ENCODE measurements at regions not wholly inside any gene's neighbourhood (a gene's known extent, or its start where the extent isn't known, plus 50 kb on each side); places are given as distances from the start of the nearest gene placed in this dataset.

GRCh38 chr9:32877103-32877502 lies 93.8 kb downstream of the TMEM215 start:
- Histone ChIP-seq H3K4me1 (ENCODE audit: control insufficient read depth, low read depth, low read length) (peaks cover 2% of the 10 kb centered on the region), H3K18ac (ENCODE audit: low read length) (no peak overlapping the region), H3K9ac (ENCODE audit: low read length) (no peak overlapping the region), H3K79me2 (ENCODE audit: control insufficient read depth, insufficient read depth, low read length) (no peaks in the 10 kb centered on the region), H3K23ac (ENCODE audit: low read length) (no peak overlapping the region), H2BK5ac (ENCODE audit: low read length) (no peak overlapping the region), H3K27ac (ENCODE audit: low read depth, low read length) (no peak overlapping the region), H3K36me3 (ENCODE audit: control insufficient read depth, insufficient read depth, low read length) (no peaks in the 10 kb centered on the region), H3K79me1 (ENCODE audit: low read length) (no peaks in the 10 kb centered on the region), H3K56ac (ENCODE audit: low read length) (no peak overlapping the region), H2BK15ac (replicated peaks; ENCODE audit: low read depth) (no peak overlapping the region), H4K5ac (ENCODE audit: low read length) (no peak overlapping the region), H3K4me3 (ENCODE audit: low read length) (no peak overlapping the region), H2AK5ac (ENCODE audit: low read length) (no peak overlapping the region), H2BK120ac (ENCODE audit: low read depth, low read length) (no peak overlapping the region), H3K4ac (ENCODE audit: low read depth, low read length) (no peak overlapping the region), H3K4me2 (ENCODE audit: low read length) (no peak overlapping the region), H4K8ac (ENCODE audit: low read depth, low read length) (no peak overlapping the region), H3K27me3 (ENCODE audit: insufficient read depth, low read length, poor library complexity) (no peaks in the 10 kb centered on the region)
- no peak for DNase-seq
- no CpG with 5 or more reads among the region's 3 CpGs for WGBS (ENCODE audit: extremely low coverage, insufficient coverage, low lambda C conversion rate)

DNA sequence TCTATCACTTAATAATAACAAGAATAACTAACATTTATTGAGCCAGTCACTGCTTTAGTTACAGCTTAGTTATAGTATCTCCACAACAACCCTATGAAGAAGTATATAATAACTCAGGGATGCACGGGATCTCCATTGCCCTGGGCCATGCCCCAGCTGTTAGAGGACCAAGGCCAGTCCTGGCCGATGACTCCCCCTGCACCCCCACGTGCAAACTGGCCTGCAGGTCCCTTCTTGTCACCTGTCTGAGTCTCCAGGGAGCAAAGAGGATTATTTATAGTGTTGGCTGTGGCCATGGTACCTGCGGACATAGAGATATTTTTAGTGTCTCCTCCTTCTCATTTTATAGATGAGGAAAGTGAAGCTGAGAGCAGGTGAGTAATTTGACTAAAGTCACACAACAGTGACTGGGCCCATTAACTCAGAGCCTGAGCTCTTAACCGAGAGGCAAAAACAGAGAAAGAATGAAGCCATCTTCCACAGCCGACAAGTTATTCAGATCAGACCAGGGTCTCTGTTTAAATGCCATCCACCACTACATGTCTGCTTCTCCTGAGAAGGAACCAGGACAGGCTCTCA lies 94.4 kb downstream of the TMEM215 start:
- Histone ChIP-seq H2BK5ac (ENCODE audit: low read length) (no peak overlapping the region), H2BK120ac (ENCODE audit: low read depth, low read length) (no peak overlapping the region), H2BK15ac (replicated peaks; ENCODE audit: low read depth) (no peak overlapping the region), H3K4me2 (ENCODE audit: low read length) (no peak overlapping the region), H4K5ac (ENCODE audit: low read length) (no peak overlapping the region), H3K27me3 (ENCODE audit: insufficient read depth, low read length, poor library complexity) (no peaks in the 10 kb centered on the region), H3K23ac (ENCODE audit: low read length) (no peak overlapping the region), H3K4me1 (ENCODE audit: control insufficient read depth, low read depth, low read length) (peaks cover 2% of the 10 kb centered on the region), H3K4me3 (ENCODE audit: low read length) (no peak overlapping the region), H3K79me1 (ENCODE audit: low read length) (no peaks in the 10 kb centered on the region), H3K9ac (ENCODE audit: low read length) (no peak overlapping the region), H3K36me3 (ENCODE audit: control insufficient read depth, insufficient read depth, low read length) (no peaks in the 10 kb centered on the region), H3K79me2 (ENCODE audit: control insufficient read depth, insufficient read depth, low read length) (no peaks in the 10 kb centered on the region), H3K18ac (ENCODE audit: low read length) (no peak overlapping the region), H4K8ac (ENCODE audit: low read depth, low read length) (no peak overlapping the region), H3K27ac (ENCODE audit: low read depth, low read length) (no peak overlapping the region), H2AK5ac (ENCODE audit: low read length) (no peak overlapping the region), H3K4ac (ENCODE audit: low read depth, low read length) (no peak overlapping the region), H3K56ac (ENCODE audit: low read length) (no peak overlapping the region)
- DNase-seq: no peak
- no CpG with 5 or more reads among the region's 6 CpGs for WGBS (ENCODE audit: extremely low coverage, insufficient coverage, low lambda C conversion rate)

- Histone ChIP-seq H2AK5ac (ENCODE audit: low read length) (no peak overlapping the region), H3K79me1 (ENCODE audit: low read length) (no peaks in the 10 kb centered on the region), H3K27me3 (ENCODE audit: insufficient read depth, low read length, poor library complexity) (no peaks in the 10 kb centered on the region), H3K56ac (ENCODE audit: low read length) (no peak overlapping the region), H2BK120ac (ENCODE audit: low read depth, low read length) (no peak overlapping the region), H3K4me1 (ENCODE audit: control insufficient read depth, low read depth, low read length) (no peaks in the 10 kb centered on the region), H2BK5ac (ENCODE audit: low read length) (no peak overlapping the region), H3K23ac (ENCODE audit: low read length) (no peak overlapping the region), H3K18ac (ENCODE audit: low read length) (no peak overlapping the region), H3K27ac (ENCODE audit: low read depth, low read length) (no peak overlapping the region), H3K9ac (ENCODE audit: low read length) (no peak overlapping the region), H3K4ac (ENCODE audit: low read depth, low read length) (no peak overlapping the region), H3K36me3 (ENCODE audit: control insufficient read depth, insufficient read depth, low read length) (no peaks in the 10 kb centered on the region), H4K8ac (ENCODE audit: low read depth, low read length) (no peak overlapping the region), H3K79me2 (ENCODE audit: control insufficient read depth, insufficient read depth, low read length) (no peaks in the 10 kb centered on the region), H2BK15ac (replicated peaks; ENCODE audit: low read depth) (no peak overlapping the region), H3K4me2 (ENCODE audit: low read length) (no peak overlapping the region), H4K5ac (ENCODE audit: low read length) (no peak overlapping the region), H3K4me3 (ENCODE audit: low read length) (no peak overlapping the region)
- DNase-seq: peak; percentile 10
- WGBS (ENCODE audit: extremely low coverage, insufficient coverage, low lambda C conversion rate): no CpG with 5 or more reads among the region's 6 CpGs
Observed at GRCh38 chr9:32879335-32879734, 96.0 kb downstream of the TMEM215 start.

DNA sequence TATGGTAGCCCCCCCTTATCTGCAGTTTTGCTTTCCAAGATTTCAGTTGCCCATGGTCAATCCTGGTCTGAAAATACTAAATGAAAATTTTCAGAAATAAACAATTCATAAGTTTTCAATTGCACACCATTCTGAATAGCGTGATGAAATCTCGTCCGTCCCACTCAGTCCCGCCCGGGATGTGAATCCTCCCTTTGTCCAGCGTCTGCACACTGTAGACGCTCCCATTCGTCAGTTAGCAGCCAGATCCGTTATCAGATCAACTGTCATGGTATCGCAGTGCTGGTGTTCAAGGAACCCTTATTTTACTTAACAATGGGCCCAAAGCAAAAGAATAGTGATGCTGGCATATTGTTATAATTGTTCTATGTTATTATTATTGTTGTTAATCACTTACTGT lies 98.6 kb downstream of the TMEM215 start:
- H4K8ac ChIP-seq (ENCODE audit: low read depth, low read length): no peak overlapping the region
- no peak overlapping the region for H3K27ac ChIP-seq (ENCODE audit: low read depth, low read length)
- no peak overlapping the region for H2BK15ac ChIP-seq (replicated peaks; ENCODE audit: low read depth)
- H3K27me3 ChIP-seq (ENCODE audit: insufficient read depth, low read length, poor library complexity): no peaks in the 10 kb centered on the region
- no peak overlapping the region for H2AK5ac ChIP-seq (ENCODE audit: low read length)
- no peak overlapping the region for H2BK5ac ChIP-seq (ENCODE audit: low read length)
- H3K4ac ChIP-seq (ENCODE audit: low read depth, low read length): no peak overlapping the region
- no peak overlapping the region for H4K5ac ChIP-seq (ENCODE audit: low read length)
- DNase-seq: no peak
- H3K23ac ChIP-seq (ENCODE audit: low read length): no peak overlapping the region
- no peak overlapping the region for H2BK120ac ChIP-seq (ENCODE audit: low read depth, low read length)
- no peaks in the 10 kb centered on the region for H3K79me2 ChIP-seq (ENCODE audit: control insufficient read depth, insufficient read depth, low read length)
- no peak overlapping the region for H3K4me2 ChIP-seq (ENCODE audit: low read length)
- no peak overlapping the region for H3K18ac ChIP-seq (ENCODE audit: low read length)
- H3K4me1 ChIP-seq (ENCODE audit: control insufficient read depth, low read depth, low read length): no peaks in the 10 kb centered on the region
- H3K9ac ChIP-seq (ENCODE audit: low read length): no peak overlapping the region
- no peaks in the 10 kb centered on the region for H3K79me1 ChIP-seq (ENCODE audit: low read length)
- H3K56ac ChIP-seq (ENCODE audit: low read length): no peak overlapping the region
- no peaks in the 10 kb centered on the region for H3K36me3 ChIP-seq (ENCODE audit: control insufficient read depth, insufficient read depth, low read length)
- no CpG with 5 or more reads among the region's 10 CpGs for WGBS (ENCODE audit: extremely low coverage, insufficient coverage, low lambda C conversion rate)
- no peak overlapping the region for H3K4me3 ChIP-seq (ENCODE audit: low read length)

- Histone ChIP-seq H2AK5ac (ENCODE audit: low read length) (no peak overlapping the region), H3K56ac (ENCODE audit: low read length) (no peak overlapping the region), H2BK120ac (ENCODE audit: low read depth, low read length) (no peak overlapping the region), H3K4me3 (ENCODE audit: low read length) (no peak overlapping the region), H3K4me1 (ENCODE audit: control insufficient read depth, low read depth, low read length) (no peaks in the 10 kb centered on the region), H3K36me3 (ENCODE audit: control insufficient read depth, insufficient read depth, low read length) (no peaks in the 10 kb centered on the region), H3K4me2 (ENCODE audit: low read length) (no peak overlapping the region), H3K27me3 (ENCODE audit: insufficient read depth, low read length, poor library complexity) (no peaks in the 10 kb centered on the region), H4K5ac (ENCODE audit: low read length) (no peak overlapping the region), H3K4ac (ENCODE audit: low read depth, low read length) (no peak overlapping the region), H3K9ac (ENCODE audit: low read length) (no peak overlapping the region), H3K79me1 (ENCODE audit: low read length) (no peaks in the 10 kb centered on the region), H2BK5ac (ENCODE audit: low read length) (no peak overlapping the region), H3K18ac (ENCODE audit: low read length) (no peak overlapping the region), H3K79me2 (ENCODE audit: control insufficient read depth, insufficient read depth, low read length) (no peaks in the 10 kb centered on the region), H3K23ac (ENCODE audit: low read length) (no peak overlapping the region), H2BK15ac (replicated peaks; ENCODE audit: low read depth) (no peak overlapping the region), H4K8ac (ENCODE audit: low read depth, low read length) (no peak overlapping the region), H3K27ac (ENCODE audit: low read depth, low read length) (no peak overlapping the region)
- WGBS (ENCODE audit: extremely low coverage, insufficient coverage, low lambda C conversion rate): no CpG with 5 or more reads among the region's 3 CpGs
- no peak for DNase-seq
Observed at GRCh38 chr9:32882705-32883104, 99.4 kb downstream of the TMEM215 start.

- Histone ChIP-seq H3K4ac (ENCODE audit: low read depth, low read length) (no peak overlapping the region), H4K5ac (ENCODE audit: low read length) (no peak overlapping the region), H3K4me3 (ENCODE audit: low read length) (no peak overlapping the region), H2BK15ac (replicated peaks; ENCODE audit: low read depth) (no peak overlapping the region), H3K27me3 (ENCODE audit: insufficient read depth, low read length, poor library complexity) (no peaks in the 10 kb centered on the region), H3K79me1 (ENCODE audit: low read length) (no peaks in the 10 kb centered on the region), H3K4me1 (ENCODE audit: control insufficient read depth, low read depth, low read length) (no peaks in the 10 kb centered on the region), H3K9ac (ENCODE audit: low read length) (no peak overlapping the region), H2BK5ac (ENCODE audit: low read length) (no peak overlapping the region), H3K36me3 (ENCODE audit: control insufficient read depth, insufficient read depth, low read length) (no peaks in the 10 kb centered on the region), H2AK5ac (ENCODE audit: low read length) (no peak overlapping the region), H3K56ac (ENCODE audit: low read length) (no peak overlapping the region), H4K8ac (ENCODE audit: low read depth, low read length) (no peak overlapping the region), H3K79me2 (ENCODE audit: control insufficient read depth, insufficient read depth, low read length) (no peaks in the 10 kb centered on the region), H2BK120ac (ENCODE audit: low read depth, low read length) (no peak overlapping the region), H3K4me2 (ENCODE audit: low read length) (no peak overlapping the region), H3K27ac (ENCODE audit: low read depth, low read length) (no peak overlapping the region), H3K23ac (ENCODE audit: low read length) (no peak overlapping the region), H3K18ac (ENCODE audit: low read length) (no peak overlapping the region)
- WGBS (ENCODE audit: extremely low coverage, insufficient coverage, low lambda C conversion rate): no CpG with 5 or more reads among the region's 1 CpG
- peak; percentile 43 for DNase-seq
Observed at GRCh38 chr9:32884482-32884881, 101.1 kb downstream of the TMEM215 start.
